ENCODE measurements at regions not wholly inside any gene's neighbourhood (a gene's known extent, or its start where the extent isn't known, plus 50 kb on each side); places are given as distances from the start of the nearest gene placed in this dataset.

DNA sequence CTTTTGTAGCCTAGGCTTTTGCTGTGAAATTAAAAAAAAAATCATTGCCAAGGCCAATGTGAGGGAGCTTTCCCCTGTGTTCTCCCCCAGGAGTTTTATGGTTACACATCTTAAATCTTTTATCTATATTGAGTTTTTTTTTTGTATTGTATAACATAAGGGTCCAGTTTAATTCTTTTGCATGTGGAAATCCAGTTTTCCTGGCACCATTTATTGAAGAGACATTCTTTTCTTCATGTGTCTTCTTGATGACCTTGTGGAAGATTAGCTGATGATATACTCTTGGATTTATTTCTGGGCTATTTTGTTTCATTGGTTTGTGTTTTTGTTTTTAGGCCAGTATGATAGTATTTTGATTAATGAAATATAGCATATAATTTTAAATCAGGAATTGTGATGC is 225.0 kb downstream of the ADAM29 start:
- TF ChIP-seq CSDC2 (CRISPR knock-in tag; IDR thresholded peaks at IDR 0.05) (no peak), RARB (CRISPR knock-in tag; IDR thresholded peaks at IDR 0.05) (no peak), GLIS3 (CRISPR knock-in tag; IDR thresholded peaks at IDR 0.05) (no peak), OSR1 (CRISPR knock-in tag; IDR thresholded peaks at IDR 0.05) (no peak), ESRRG (CRISPR knock-in tag; IDR thresholded peaks at IDR 0.05) (no peak), ARNTL (CRISPR knock-in tag; IDR thresholded peaks at IDR 0.05; ENCODE audit: borderline replicate concordance, low read depth) (no peak)
- ATAC-seq, result no peak

DNA sequence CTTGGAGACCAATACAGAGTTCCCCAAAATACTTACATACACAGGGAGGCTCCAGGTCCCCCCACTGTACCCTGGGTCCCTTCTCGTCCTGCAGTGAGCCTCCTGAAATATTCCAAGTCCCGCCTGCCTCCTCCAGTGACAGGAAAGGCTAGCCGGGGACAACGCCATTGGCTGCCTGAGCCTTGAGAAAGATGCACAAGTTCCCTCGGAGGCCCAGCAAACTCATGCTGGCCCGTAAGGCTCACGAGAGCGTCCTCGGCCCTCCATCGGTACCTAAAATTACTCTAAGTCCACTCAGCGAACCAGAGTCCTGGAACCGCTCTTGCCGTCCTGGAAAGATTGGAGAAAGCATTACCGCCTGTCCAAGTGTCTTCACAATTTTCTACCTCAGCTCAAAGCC is 228.6 kb downstream of the ADAM29 start:
- no peak for TF ChIP-seq SNAI2 (CRISPR knock-in tag; IDR thresholded peaks at IDR 0.05)
- no peak for TF ChIP-seq ZNF8 (CRISPR knock-in tag; IDR thresholded peaks at IDR 0.05)
- TF ChIP-seq TCF4 (CRISPR knock-in tag; IDR thresholded peaks at IDR 0.05; ENCODE audit: borderline replicate concordance), result no peak
- no peak for ATAC-seq

DNA sequence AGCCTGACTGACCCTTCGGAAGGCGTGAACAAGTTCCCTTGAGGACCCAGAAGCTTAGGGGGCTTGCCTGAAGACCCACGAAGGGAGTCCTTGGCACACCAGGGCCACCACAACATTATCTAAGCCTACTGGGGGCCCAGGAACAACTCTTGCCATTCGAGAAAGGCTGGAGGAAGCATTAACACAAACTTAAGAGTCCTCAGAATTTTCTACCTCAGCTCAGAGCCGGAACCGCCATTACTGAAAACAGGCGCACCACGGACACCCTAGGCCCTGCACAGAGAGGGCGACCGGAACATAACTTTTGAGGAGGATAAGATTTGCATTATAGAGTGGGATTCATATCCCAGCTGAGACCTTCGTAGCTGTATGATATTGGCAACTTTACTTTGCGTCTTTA is 229.1 kb downstream of the ADAM29 start:
- no peak for ATAC-seq
- no peak for TF ChIP-seq TOX (CRISPR knock-in tag; IDR thresholded peaks at IDR 0.05; ENCODE audit: borderline replicate concordance)
- TF ChIP-seq ZNF565 (CRISPR knock-in tag; conservative IDR thresholded peaks at IDR 0.05; ENCODE audit: low read depth), result no peak
- no peak for TF ChIP-seq GLIS3 (CRISPR knock-in tag; IDR thresholded peaks at IDR 0.05)
- TF ChIP-seq CSDC2 (CRISPR knock-in tag; IDR thresholded peaks at IDR 0.05), result no peak
- no peak for TF ChIP-seq RARB (CRISPR knock-in tag; IDR thresholded peaks at IDR 0.05)

DNA sequence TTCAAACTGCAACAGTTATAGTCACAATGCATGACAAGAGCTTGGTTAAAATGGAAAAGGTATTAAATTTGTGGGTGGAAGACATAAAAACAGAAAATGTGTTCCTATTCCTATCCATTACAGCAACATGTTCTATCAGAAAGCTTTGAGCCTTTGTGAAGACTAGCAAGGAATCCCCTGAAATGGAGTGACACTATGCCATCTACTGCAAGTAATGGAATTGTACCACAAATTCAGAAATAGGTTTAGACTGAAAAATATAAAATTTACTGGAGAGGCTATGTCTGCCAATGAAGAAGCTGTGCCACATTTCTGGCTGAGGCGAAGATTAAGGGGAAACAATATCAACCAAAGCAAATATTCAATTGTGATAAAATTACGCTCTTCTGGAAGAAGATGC is 247.9 kb downstream of the ADAM29 start:
- ATAC-seq, result no peak
- no peak for TF ChIP-seq ISL1 (CRISPR knock-in tag; IDR thresholded peaks at IDR 0.05)
- TF ChIP-seq TCF4 (CRISPR knock-in tag; IDR thresholded peaks at IDR 0.05; ENCODE audit: borderline replicate concordance), result no peak
- TF ChIP-seq, protein P1, sequence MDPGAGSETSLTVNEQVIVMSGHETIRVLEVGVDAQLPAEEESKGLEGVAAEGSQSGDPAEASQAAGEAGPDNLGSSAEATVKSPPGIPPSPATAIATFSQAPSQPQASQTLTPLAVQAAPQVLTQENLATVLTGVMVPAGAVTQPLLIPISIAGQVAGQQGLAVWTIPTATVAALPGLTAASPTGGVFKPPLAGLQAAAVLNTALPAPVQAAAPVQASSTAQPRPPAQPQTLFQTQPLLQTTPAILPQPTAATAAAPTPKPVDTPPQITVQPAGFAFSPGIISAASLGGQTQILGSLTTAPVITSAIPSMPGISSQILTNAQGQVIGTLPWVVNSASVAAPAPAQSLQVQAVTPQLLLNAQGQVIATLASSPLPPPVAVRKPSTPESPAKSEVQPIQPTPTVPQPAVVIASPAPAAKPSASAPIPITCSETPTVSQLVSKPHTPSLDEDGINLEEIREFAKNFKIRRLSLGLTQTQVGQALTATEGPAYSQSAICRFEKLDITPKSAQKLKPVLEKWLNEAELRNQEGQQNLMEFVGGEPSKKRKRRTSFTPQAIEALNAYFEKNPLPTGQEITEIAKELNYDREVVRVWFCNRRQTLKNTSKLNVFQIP (CRISPR knock-in tag; IDR thresholded peaks at IDR 0.05; ENCODE audit: borderline replicate concordance, low read depth), result no peak
- TF ChIP-seq, protein P2, sequence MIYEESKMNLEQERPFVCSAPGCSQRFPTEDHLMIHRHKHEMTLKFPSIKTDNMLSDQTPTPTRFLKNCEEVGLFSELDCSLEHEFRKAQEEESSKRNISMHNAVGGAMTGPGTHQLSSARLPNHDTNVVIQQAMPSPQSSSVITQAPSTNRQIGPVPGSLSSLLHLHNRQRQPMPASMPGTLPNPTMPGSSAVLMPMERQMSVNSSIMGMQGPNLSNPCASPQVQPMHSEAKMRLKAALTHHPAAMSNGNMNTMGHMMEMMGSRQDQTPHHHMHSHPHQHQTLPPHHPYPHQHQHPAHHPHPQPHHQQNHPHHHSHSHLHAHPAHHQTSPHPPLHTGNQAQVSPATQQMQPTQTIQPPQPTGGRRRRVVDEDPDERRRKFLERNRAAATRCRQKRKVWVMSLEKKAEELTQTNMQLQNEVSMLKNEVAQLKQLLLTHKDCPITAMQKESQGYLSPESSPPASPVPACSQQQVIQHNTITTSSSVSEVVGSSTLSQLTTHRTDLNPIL (CRISPR knock-in tag; IDR thresholded peaks at IDR 0.05; ENCODE audit: low read depth), result no peak
- TF ChIP-seq BACH2 (CRISPR knock-in tag; IDR thresholded peaks at IDR 0.05; ENCODE audit: borderline replicate concordance), result no peak
- TF ChIP-seq ZC3H10 (CRISPR knock-in tag; IDR thresholded peaks at IDR 0.05), result no peak
- TF ChIP-seq ESRRG (CRISPR knock-in tag; IDR thresholded peaks at IDR 0.05), result no peak
- TF ChIP-seq CSDC2 (CRISPR knock-in tag; IDR thresholded peaks at IDR 0.05), result no peak
- no peak for TF ChIP-seq PPARA (CRISPR knock-in tag; IDR thresholded peaks at IDR 0.05; ENCODE audit: borderline replicate concordance)
- no peak for TF ChIP-seq ARNTL (CRISPR knock-in tag; IDR thresholded peaks at IDR 0.05; ENCODE audit: borderline replicate concordance, low read depth)

GRCh38 chr4:175176710-175177109 is 258.6 kb downstream of the ADAM29 start:
- no peak for TF ChIP-seq OSR1 (CRISPR knock-in tag; IDR thresholded peaks at IDR 0.05)
- no peak for TF ChIP-seq TCF4 (CRISPR knock-in tag; IDR thresholded peaks at IDR 0.05; ENCODE audit: borderline replicate concordance)
- no peak for TF ChIP-seq ZNF8 (CRISPR knock-in tag; IDR thresholded peaks at IDR 0.05)
- TF ChIP-seq, protein P2 (CRISPR knock-in tag; IDR thresholded peaks at IDR 0.05; ENCODE audit: low read depth), result no peak
- TF ChIP-seq BACH2 (CRISPR knock-in tag; IDR thresholded peaks at IDR 0.05; ENCODE audit: borderline replicate concordance), result no peak
- no peak for ATAC-seq

GRCh38 chr4:175190654-175191053 is 272.5 kb downstream of the ADAM29 start:
- no peak for ATAC-seq
- TF ChIP-seq, protein P1 (CRISPR knock-in tag; IDR thresholded peaks at IDR 0.05; ENCODE audit: borderline replicate concordance, low read depth), result no peak
- TF ChIP-seq ISL1 (CRISPR knock-in tag; IDR thresholded peaks at IDR 0.05), result no peak
- TF ChIP-seq, protein P3, sequence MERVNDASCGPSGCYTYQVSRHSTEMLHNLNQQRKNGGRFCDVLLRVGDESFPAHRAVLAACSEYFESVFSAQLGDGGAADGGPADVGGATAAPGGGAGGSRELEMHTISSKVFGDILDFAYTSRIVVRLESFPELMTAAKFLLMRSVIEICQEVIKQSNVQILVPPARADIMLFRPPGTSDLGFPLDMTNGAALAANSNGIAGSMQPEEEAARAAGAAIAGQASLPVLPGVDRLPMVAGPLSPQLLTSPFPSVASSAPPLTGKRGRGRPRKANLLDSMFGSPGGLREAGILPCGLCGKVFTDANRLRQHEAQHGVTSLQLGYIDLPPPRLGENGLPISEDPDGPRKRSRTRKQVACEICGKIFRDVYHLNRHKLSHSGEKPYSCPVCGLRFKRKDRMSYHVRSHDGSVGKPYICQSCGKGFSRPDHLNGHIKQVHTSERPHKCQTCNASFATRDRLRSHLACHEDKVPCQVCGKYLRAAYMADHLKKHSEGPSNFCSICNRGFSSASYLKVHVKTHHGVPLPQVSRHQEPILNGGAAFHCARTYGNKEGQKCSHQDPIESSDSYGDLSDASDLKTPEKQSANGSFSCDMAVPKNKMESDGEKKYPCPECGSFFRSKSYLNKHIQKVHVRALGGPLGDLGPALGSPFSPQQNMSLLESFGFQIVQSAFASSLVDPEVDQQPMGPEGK (CRISPR knock-in tag; IDR thresholded peaks at IDR 0.05; ENCODE audit: borderline replicate concordance), result no peak
- no peak for TF ChIP-seq ZC3H10 (CRISPR knock-in tag; IDR thresholded peaks at IDR 0.05)
- no peak for TF ChIP-seq BACH2 (CRISPR knock-in tag; IDR thresholded peaks at IDR 0.05; ENCODE audit: borderline replicate concordance)
- TF ChIP-seq ZNF70 (CRISPR knock-in tag; IDR thresholded peaks at IDR 0.05), result no peak
- TF ChIP-seq TCF4 (CRISPR knock-in tag; IDR thresholded peaks at IDR 0.05; ENCODE audit: borderline replicate concordance), result no peak
- TF ChIP-seq ZFP3 (CRISPR knock-in tag; IDR thresholded peaks at IDR 0.05), result no peak
- no peak for TF ChIP-seq GLIS3 (CRISPR knock-in tag; IDR thresholded peaks at IDR 0.05)
- TF ChIP-seq CSRNP3 (CRISPR knock-in tag; IDR thresholded peaks at IDR 0.05), result no peak
- TF ChIP-seq, protein P2 (CRISPR knock-in tag; IDR thresholded peaks at IDR 0.05; ENCODE audit: low read depth), result no peak
- TF ChIP-seq ARNTL (CRISPR knock-in tag; IDR thresholded peaks at IDR 0.05; ENCODE audit: borderline replicate concordance, low read depth), result no peak
